DMS53 (cell line): ENCODE measurements at regions not wholly inside any gene's neighbourhood (a gene's known extent, or its start where the extent isn't known, plus 50 kb on each side); places are given as distances from the start of the nearest gene placed in this dataset.

ENCODE experiments used
- DNase-seq: peaks from one replicate; lab custom pipeline; 2025; lab: John Stamatoyannopoulos, UW

DNA sequence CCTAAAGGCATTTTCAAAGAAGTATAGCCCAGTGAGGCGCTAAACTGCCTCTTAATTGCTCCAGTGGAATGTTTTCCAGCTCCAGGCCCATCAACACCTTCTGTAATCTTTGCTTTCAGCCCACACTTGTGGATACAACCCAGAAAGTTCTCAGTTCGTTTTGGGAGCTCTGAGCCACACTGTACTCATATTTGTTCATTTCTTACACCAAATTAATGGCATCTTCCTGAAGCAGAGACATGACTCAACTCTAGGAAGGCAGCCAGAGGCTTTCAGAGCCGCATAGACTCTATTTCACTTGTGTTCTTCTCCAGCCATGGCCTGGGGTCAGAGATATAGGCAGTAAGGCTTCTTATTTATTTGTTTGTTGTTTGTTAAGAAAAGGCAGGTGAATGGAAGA is 175.5 kb upstream of the NCAM1 start:
- no peak for DNase-seq

DNA sequence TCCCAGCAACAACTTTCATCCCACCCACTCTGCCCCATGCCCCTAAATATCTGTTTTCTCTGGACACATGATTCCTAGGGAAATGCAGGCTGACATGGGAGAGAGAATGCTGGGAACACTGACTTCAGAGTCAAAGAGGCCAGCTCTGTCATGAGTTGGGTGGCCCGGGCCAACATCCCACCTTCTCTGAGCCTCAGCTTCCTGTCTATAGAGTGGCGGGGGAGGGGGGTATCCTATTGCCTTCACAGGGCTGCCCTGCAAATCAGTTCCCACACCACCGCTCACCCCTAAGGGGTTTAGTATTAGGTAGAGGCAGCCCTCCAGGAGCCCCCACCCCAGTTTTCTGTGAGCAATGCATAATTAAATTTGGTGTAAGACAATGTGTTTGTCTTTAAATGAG is 175.0 kb upstream of the NCAM1 start:
- no peak for DNase-seq

DNA sequence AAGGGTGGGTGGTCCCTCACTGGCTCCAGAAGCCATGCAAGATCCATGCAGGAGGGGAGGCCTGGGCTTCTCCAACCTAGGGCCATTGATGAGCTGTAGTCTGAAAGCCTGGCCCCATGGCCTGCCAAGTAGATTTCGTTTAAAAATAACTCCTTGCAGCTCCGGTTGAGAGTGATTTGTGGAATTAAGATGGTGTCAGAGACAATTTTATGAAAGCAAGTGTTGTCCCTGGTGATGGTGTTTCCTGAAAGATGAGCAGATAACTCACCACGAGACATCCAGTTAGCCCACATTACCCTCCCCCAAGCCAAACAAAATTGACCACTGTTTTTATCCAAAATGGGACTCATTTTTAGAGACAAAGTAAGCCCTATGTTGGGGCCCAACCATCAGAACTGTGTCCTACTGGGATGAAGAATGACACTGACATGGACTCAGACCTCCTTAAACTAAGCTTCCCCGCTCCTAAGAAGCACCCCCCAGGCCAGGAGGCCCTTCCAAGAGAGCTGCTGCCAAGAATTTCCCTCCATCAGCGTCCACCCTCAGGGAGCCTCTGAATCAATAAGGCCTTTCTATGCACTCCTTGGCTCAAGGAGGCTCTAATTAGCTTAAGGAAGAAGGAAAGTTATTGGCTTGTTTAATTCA is 174.2 kb upstream of the NCAM1 start:
- DNase-seq = no peak

DNA sequence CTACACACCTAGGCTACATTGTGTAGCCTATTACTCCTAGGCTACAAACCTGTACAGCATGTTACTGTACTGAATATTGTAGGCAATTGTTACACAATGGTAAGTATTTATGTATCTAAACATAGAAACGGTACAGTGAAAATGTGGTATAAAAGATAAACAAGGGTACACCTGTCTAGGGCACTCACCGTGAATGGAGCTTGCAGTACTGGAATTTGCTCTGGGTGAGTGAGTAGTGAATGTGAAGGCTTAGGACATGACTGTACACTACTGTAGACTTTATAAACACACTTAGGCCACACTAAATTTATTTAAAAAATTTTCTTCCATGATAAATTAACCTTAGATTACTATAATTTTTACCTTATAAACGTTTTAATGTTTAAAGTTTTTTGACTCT is 171.7 kb upstream of the NCAM1 start:
- peak; percentile 69 for DNase-seq

DNA sequence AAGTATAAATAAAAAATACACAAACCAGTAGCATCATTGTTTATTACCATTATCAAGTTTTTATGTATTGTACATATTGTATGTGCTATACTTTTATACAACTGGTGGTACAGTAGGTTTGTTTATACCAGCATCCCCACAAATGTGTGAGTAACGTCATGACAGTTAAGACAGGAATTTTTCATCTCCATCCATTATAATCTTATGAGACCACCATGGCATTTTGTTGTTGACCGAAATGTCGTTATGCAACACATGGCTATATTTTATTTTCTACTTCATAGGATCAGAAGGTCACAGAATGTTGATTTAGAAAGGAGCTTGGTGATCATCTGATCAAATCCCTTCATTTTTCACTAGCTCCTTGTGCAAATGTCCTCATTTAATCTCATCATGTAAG is 170.9 kb upstream of the NCAM1 start:
- no peak for DNase-seq

DNA sequence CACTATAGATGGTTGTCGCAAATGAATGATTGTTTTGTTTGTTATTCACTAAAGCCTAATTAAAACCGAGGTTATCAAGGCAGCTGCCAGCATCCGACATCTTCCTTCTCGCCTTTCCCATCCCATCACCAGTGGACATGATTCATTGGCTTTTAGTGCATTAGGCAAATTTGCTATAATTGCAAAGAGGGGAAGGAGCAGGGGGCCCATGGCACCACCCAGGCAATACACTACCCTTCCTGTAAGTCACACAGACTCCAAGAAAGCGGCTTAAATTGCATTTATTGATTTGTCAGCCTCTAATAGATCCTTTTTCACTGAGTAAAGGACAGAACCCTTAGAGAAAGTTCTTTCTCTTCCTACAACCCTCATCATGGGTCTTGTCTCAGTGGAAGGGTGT is 169.2 kb upstream of the NCAM1 start:
- DNase-seq = no peak

DNA sequence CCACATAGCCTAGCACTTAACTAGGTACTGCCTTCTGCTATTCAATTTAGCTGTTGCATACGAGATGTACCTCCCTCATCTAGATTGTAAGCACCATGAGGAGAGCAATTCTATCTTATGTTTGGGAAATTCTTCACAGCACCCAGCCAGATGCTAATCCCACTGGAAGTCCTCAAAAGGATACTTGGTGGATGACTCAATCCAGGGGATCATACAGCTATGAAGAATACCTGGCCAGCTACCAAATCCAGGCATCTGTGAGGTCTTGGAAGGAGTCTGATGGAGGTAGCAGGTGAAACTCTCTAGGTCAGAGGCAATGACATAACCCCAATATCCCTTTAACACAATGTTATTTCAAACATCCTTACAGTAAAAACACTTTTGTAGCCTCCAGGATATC is 167.8 kb upstream of the NCAM1 start:
- no peak for DNase-seq

DNA sequence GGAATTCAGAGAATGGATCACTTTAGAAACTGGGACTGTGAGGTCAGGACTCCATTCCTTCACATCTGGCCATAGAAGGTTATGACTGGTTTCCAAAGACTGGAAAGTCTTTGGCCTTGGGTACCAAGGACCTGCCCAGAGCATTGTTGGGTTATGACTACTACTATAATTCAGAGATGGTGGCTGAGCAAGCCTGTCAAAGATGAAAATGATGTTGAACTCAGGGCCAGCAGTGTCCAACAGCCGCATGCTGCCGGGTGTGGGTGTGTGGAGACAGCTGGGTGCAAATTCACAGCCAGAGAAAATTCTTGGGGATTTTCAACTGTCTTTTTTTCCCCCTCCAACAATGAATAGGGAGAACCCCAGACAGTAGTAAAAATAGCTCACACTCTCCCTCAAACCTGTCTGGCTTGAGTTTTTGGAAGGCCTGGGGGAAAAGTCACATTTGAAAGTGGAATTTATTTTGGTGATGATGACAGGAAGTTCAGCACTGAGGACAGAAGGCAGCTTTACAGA is 166.8 kb upstream of the NCAM1 start:
- no peak for DNase-seq

DNA sequence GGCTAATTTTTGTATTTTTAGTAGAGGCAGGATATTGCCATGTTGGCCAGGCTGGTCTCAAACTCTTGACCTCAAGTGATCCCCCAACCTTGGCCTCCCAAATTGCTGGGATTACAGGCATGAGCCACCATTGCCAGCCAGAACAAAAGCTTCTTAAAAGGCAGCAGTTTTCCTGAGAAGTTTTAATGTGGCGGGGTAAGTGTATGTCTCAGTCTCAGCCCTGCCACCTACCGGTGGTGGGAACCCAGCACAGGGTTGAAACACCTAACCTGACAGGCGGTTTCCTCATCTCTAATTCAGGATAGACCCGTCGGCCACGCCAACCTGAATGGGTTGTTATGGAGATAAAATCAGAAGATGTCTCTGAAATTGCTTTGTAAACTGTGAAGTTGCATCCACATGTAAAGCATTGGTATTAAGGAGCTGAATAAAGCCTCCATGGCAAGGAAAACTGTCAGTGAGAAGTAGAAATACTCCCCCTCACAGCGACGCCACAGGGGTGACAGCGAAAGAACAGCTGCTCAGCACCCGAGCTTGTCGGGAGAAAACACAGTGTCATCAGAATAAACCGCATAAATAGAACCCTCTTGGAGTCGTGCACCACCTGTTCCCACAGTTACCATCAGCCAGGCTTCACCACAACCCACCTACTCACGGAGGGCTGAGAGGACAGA is 165.9 kb upstream of the NCAM1 start:
- DNase-seq = peak; percentile 85

DNA sequence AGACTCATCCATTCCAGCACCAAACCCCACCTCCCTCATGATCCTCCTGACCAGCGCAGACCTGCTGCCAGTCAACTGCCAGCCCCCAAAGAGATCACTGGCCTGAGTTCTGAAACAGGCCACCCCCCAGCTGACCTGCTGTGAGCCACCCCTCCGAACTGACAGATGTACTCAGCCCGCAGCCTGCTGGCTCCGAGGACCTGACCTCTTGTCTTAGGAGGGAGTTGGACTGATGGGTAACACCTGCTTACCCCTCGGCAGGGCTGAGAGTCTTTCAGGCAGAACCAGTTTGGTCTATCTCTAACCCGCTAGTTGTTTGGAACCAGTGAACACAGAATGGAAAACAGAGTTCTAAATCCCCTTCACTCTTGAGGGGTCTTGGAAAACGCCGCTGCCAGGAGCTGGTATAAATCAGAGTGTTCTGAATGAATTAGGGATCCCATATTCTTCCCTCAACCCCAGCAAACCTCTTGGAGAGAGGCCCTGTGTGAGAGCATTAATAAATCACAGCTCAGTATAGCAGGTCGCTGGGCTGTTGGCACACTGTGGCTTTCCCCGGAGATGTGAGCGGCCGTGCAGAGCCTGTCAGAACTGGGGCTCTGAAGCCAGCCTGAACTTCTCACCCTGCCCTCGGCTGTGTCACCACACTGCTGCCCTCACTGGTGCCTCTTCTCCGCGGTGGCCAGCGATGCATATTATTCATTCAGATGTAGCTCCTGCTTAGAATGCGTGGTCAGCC is 165.1 kb upstream of the NCAM1 start:
- DNase-seq = no peak

DNA sequence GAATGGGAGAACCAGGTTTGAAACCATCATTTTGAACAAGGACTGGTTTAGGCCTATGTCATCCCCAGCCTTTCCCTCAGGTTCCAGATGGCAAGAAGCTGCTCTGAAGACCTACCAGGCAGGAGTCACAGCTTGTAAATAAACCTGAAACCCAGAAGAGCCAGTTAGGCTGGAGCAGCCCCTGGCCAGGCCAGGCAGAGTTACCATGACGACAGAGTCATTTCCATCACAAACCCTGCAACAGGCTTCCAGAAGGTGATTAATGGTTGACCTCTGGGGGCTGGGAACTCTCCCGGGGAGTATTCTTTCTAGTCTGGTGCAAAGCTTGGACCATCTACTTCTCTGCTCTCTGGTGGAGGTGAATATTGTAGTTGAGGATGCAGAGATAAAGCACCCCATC is 164.1 kb upstream of the NCAM1 start:
- peak; percentile 76 for DNase-seq

DNA sequence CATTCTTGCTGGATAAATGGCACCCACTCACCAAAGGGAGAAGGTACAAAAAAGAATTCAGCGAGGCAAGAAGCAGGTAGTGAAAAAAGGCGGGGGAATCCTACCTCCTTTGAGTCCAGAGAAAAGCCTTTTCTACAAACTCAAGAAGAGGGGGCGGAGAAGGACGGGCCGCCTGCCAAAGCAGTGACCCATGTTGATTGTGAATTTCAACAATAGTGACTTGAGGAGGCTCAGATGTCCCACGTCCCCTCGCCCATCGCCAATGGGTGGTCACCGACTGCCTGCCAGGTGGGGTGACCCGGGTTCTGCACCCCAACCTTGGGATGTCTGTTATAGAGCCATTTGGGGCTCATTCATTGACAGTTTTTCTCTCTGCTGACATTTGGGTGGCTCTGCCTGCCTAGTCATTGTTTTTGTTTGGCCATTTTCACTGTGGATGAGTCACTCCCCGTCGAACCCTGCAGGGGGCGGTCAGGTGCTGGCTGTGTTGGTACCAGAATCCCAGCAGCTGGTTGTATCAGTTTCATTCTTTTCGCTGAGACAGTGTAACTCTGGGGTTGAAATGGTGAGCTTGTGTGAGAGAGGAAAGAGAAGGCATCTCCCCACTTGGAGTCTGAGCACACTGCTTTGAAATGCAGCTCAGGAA is 163.4 kb upstream of the NCAM1 start:
- peak; percentile 65 for DNase-seq

DNA sequence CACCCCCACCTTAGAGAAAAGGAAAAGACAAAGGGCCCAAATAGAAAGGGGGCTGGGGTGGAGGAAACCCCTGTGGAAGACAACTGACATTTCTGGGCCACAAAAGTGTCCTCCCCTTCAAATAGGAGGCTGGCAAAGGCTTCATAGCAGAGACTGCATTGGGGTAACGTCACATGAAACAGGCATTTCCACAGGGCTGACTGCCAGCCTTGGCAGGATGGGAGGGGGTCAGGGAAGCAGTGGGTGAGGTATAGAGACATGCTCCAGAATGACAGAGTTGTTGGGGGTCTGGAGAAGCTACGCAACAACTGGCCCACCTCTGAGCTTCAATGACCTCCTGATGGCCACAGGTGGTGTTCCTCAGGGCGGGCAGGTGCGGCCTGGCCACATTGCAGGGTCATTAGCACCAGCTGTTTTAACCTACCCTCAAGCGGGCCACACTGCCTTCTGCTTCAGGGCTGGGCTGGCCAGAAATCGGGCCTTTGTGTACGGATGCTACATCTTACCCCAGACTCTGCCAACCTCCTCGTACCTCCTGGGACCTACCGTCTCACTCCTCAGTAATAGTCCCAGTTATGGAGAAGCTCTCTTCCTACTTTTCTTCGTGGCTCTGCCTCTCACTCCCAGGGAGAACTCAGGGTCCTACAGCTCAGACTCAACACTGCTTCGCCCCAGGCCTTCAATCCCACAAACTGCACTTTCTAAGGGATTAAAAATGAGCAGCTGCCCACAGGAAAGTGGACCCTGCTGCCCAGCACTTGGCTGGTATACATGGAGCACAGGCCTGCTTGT is 160.0 kb upstream of the NCAM1 start:
- DNase-seq = no peak

DNA sequence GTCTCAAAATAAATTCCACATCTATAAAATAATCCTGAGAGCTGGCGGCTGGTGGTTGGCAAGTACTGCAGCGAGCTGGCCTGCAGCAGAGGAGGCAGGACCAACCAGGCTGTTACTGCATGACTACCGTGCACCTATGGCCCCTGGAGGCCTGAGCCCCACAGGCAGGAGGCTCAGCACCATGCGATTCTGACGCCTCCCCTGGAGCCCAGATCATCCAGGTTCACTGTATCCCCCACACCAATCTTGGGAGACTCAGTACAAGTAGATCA is 159.5 kb upstream of the NCAM1 start:
- no peak for DNase-seq

DNA sequence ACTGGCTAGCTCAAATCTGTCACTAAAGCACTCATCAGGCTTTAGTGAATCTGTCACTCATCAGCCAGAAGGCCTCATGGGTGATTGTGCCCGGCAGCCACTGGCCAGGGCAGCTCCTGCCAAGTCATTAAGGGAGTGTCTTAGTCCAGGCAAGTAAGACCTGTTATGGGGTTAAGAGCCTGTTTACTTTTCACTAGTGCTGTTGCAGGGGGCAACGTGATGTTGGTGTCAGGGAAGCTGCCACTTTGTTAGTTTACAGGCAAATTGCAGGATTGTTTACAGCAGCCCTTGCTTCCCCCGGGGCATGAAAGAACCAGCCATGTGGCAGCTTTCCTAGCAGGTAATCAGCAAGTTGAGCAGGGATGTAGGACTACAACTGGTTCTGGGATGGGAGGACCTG is 155.6 kb upstream of the NCAM1 start:
- DNase-seq = no peak

DNA sequence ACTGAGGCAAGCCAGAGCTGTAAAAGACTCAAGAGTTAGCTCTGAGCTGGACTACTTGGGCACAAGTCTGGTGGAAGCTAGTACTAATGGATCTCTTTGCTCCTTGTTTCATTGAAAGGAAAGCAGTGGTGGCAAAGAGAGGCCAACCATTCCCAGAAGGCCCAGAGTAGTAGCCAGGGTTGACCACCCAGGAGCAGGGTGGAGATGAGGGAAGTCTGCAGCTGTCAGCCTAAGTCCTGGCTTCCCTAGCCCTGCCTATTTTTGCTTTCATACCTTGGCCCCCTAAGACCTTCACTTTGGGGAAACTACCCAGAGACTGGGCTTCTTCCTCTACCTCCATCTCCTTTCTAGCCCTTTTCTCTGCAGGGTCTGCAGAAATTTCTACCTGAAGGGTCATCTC is 155.0 kb upstream of the NCAM1 start:
- DNase-seq = no peak

DNA sequence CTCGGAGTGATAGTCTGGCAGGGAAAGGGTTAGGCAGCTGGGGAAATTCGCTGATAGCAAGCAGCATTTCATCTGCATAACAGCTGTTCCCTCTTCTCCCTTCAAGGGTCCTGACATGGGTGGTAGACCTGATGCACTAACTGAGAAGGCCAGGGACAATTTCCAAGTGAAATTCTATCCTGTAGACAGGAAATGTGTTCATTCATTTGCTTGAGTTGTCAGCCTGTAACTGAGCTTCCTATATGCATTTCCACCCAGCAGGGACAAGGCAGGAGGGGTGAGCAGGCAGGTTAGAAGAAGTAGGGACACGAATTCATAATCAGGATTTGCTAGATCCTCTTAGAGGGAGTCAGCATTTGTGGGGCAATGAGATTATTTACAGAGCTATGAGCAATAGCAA is 154.3 kb upstream of the NCAM1 start:
- peak; percentile 20 for DNase-seq

DNA sequence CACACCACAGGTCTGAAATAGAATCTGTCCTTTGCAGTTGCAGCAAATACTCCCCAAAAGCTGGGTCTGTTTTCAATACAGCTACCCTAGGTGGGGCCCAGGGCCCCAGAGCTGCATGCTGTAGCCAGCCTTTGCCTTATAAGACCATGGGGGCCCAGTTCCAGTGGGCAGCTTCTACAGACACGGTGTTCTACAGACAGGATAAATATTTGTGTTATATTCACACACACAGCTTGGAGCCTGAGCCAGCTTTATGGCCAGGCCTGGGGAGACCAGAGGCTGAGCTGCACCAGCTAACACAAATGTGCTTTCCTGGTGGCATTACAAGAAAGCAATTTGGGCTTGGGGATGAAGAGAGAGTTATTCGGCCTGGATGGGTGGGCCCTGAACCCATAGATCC is 151.8 kb upstream of the NCAM1 start:
- DNase-seq = no peak

DNA sequence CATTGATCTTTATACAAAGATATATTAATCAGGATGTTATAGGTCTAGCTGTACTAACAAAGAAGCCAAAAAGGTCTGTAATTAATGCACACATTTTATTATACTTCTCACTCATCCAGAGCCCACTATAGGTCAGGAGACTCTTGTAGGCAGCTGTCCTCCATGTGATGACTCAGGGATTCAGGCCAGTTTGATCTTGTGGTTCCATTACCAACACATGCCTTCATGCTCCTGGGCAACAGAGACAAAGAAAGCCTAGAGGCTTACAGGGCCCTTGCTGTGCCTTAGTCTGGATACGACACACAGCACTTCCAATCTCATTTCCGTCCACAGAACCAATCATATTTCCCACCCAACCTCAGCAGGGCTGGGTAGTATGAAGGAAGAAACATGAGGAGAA is 150.3 kb upstream of the NCAM1 start:
- peak; percentile 44 for DNase-seq

DNA sequence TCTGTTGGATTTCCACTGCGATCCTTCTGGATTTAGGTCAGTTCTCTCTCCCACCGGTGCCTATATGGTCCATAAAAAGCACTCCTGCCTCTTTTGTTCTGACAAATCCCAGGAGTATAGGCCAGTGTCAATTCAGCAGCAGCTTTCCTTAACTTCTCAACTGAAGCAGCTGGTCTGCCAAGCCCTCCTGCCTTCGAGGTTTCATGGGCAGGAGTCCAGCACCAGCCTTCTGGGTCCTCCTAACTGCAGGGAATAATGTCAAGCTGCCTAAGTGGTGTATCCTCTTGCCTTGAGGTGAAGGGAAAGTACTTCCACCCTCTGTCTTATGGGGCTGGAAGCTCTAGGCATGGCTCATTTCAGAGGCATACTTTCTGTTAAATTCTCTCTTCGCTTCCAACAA is 149.4 kb upstream of the NCAM1 start:
- no peak for DNase-seq

DNA sequence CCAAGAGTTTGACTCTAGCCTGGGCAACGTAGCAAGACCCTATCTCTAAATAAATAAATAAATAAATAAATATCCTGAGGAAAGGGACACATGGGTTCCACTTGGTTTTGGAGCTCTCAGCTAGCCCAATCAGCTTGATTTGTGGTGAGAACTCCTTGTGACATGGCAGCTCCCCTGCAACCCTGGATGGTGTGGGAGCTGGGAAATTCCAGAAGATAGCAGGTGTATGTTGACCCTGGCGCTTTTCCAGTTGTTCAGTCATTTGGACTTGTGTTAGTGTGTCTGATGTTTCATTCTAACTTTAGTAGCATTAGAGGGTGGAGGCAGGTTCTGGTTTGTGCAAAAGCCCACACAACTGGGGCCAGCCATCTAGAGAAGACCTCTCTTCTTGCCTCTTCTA is 148.5 kb upstream of the NCAM1 start:
- DNase-seq = no peak

DNA sequence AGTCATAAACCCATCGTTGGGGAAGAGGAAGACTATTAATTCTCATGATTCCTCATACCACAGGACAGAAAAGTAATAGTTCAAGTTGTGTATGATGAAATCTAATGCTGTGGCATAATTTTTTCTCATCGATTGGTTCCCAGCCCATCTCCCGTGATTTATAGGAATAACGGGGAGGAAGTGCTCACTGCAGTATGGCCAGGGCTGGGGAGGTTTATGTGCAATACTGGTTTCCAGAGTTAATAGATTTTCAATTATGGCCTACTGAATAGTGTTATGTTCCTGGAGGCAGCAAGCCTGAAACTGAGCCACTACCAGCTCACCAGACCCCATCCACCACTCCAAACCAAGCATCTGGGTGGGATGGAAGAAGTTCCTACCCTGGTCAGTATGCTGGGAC is 147.1 kb upstream of the NCAM1 start:
- DNase-seq = no peak
